Activated CD4-positive, alpha-beta T cell treated with anti-CD3 and anti-CD28 coated beads, Interleukin-2, Interleukin-6, amounts not matched to agents 100 ng/mL and 50 ng/mL, durations not matched to agents 16 hours and 8 hours (primary cell): ENCODE measurements at regions not wholly inside any gene's neighbourhood (a gene's known extent, or its start where the extent isn't known, plus 50 kb on each side); places are given as distances from the start of the nearest gene placed in this dataset.
"Not testable (repeated sequence)": the region's sequence is repeated elsewhere in the genome, so short reads cannot be mapped to it uniquely, and the experiment has no call there.

ENCODE experiments used
- DNase-seq: peaks from one replicate; pipeline ENCODE4 v3.0.0-alpha.2; 2020

DNA sequence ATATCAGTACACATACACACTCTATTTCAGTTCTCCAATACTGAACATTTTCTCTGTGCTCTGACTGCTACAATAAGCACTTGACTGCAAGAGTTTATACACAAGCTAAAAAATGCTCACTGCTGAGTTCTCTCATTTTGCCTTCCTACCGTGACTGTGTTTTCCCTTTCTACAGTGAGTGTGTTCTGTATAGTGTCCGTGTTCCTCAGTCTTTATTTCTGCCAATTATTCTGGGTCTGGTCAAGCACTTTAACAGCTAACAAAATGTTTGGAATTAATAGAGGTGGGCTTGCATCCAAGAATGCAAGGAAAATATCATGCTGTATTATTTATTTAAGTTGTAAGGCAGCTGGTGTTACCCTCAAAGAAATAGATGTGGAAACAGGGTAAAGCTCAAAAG, 217.0 kb upstream of the NREP start:
- DNase-seq, result no peak

DNA sequence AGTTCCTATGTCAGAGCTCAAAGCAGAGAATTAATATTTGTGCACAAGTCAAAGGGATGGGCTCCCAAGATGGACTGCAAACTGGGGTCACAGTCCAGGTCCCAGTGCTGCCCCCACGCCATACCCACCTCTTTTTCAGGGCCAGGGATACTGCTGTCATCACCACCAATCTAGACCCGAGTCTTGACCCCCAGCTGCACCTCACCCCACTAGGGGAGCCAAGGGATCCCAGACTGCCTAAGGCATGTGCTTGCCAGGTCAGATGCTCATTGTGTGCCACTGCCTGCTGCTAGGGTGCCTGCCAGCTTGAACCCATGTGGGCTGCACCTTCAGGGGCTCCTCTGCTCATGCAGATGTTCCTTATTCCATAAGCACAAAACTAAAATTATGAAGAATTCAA, 215.6 kb upstream of the NREP start:
- DNase-seq, result no peak

DNA sequence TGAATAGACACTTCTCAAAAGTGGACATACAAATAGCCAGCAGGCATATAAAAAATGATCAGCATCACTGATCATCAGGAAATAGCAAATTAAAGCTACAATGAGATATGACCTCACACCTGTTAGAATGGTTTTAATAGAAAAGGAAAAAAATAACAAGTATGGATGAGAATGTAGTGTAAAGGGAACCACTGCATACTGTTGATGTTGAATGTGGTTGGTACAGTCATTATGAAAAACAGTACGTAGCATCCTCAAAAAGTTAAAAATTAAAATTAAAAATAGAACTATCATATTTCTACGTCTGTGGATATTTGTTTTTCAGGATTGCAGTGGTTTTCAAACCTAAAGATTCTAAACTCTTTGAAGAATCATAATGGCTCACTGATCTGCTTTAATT, 215.1 kb upstream of the NREP start:
- no peak for DNase-seq

DNA sequence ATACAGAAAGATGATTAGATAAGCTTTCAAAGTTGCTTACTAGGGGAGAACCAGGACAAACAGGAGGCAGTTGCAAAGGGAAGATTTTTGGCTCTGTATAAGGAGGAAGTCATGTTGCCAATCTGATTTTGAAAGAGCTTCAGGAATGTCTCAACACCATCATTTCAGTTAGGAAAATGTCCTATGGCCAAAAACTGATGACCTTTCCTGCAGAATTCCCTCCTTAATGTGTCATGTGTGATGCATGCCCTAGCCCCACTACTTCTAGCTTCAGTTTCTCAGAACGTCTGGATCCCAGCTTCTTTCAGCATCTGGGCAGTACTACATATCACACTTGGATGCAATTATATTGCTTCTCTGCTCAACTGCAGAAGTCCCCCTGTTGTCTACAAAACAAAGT, 211.5 kb upstream of the NREP start:
- DNase-seq, result no peak

DNA sequence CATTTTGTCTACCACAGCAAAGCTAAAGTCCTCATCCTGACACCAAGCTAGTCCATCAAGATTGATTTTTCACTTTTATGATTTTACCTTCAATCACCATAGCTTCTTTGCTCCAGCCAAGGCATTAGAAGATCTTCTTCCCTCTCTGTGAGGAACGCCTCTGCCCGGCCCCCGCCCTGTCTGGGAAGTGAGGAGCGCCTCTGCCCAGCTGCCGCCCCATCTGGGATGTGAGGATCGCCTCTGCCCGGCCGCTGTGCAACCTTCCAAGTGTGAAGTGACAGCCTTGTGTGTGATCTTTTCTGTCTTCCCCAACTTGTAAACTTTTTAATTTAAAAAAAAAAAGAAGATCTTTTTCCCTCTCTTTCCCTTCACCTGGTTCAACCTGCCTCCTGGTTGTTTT, 210.5 kb upstream of the NREP start:
- DNase-seq, result no peak

DNA sequence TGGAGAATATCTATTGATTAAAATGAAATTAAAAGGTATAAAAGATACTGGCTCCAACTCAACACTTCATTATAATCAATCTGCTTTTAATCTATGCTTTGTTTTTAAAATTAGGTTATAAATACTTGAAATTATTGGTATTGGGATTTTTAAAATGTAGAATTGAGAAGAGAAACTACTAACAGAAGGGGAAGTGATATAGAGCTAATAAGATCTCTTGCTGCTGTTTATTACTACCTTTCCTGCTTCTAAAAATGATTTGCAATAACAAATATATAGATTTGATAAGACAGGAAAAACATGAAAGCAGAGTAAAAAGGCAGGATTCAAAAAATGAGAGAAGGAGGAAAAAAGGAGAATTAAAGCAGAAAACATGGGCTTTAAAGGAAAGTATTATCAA, 209.3 kb upstream of the NREP start:
- DNase-seq, result no peak

DNA sequence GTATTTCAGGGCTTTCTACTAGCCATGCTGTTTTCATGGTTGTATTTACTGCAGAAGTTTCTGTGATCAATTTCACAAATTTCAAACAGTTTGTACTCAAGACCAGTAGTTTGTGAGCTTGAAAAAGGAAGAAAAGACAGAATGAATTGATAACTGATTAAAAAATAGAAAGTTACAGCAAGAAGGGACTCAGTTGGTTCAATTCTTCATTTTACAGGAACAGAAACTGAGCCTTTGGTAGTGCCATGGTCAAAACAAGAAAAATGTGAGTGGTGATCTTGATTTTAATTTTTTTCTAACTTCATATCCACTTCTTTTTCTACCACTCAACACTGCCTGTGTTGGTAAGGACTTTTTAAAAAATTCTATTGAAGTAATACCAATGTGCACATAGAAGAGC, 206.6 kb upstream of the NREP start:
- no peak for DNase-seq

DNA sequence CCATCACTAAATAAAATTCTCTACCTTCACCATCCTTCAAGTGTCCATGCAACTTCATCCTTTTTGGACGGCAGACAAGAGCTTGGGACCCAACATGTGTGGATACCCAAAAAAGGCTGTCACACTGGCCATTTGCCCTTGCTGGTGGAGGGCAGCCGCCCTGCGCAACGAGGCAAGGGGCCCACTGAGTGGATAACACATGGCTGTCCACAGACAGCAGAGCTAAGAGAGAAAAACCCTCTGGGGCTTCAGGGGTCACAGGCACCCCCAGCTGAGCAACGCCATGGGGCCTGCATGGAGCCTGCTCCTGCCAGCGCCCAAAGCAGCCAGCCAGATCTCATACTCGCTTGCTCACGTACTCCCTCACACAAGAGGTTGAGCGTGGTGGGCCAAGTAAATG, 205.9 kb upstream of the NREP start:
- no peak for DNase-seq

DNA sequence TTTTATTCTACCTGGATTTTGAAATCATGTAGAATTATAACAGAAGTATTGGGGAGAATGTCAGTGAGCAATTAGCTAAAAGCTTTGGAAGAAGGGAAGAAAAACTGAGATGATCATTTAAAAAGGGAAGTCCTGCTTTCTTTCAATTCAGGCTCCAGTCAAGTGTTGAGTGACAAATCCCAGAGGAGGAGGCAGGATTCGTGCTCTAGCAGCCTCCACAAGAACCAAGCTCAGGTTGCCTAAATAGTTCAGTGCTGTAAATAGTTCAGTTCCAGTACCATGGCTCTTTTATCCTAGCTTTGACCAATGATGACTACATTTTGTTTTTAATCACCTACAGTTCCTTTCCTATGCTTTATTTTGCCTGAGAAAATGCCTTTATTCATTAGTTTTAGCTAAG, 204.9 kb upstream of the NREP start:
- DNase-seq, result no peak

DNA sequence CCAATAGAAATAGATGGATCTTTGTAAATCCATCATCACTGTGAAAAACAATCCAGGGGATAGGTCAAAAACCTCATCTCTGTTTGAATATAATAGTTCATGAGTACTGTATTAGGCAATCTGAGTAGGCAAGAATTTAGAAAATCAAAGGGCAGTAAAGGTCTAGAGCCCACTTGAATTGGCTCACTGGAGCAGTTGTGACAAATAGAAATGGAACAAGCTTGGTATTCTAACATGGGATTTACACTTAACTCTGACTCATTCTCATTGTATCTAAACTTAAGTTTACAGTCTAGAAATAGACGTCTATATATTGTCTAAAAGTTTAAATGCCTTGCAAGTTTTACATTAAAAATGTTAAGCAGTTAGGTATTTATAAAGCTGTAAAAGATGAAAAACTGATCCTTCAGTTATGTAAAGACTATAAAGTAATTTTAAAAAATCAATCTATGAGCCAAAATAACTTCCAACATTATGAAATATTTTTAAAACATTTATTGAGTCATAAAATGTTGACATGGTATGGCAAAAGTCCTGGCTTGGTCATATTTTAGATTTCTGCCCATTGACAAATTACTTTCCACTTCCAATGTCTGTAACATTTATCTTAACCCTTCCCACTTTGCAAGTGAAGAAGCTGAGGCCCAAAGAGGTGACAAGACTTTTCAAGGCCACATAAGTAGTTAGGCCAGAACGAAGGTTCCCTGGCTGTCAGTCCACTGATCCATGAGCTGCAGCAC, 203.7 kb upstream of the NREP start:
- no peak for DNase-seq

DNA sequence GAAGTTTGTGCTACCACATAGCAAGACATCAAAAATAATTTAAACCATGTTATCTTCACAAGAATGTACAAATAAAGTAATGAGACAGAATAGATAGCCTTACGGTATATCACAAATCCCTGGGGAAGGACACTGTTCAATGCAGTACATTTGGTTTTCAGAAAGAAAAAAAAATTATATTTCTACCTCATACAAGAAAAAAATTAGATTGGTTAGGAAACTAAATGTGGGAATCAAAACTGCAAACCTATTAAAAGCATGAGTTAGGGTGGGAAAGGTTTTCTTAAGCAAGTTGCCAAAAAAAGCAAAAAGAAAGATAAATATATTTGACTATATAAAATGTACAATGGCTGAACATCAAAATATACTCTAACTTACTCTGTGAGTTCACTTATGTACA, 201.9 kb upstream of the NREP start:
- DNase-seq, result no peak

DNA sequence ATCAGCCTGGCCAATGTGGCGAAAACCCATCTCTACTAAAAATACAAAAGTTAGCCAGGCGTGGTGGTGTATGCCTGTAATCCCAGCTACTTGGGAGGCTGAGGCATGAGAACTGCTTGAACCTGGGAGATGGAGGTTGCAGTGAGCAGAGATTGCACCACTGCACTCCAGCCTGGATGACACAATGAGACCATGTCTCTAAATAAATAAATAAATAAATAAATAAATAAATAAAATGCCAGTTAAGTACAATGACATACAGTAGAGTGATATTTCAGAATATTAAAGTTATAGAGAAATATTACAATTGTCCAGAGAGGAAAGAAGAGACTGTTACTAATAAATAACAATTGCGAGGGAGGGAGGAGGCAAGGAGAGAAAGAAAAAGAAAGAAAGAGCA, 199.8 kb upstream of the NREP start:
- not testable (repeated sequence) for DNase-seq

DNA sequence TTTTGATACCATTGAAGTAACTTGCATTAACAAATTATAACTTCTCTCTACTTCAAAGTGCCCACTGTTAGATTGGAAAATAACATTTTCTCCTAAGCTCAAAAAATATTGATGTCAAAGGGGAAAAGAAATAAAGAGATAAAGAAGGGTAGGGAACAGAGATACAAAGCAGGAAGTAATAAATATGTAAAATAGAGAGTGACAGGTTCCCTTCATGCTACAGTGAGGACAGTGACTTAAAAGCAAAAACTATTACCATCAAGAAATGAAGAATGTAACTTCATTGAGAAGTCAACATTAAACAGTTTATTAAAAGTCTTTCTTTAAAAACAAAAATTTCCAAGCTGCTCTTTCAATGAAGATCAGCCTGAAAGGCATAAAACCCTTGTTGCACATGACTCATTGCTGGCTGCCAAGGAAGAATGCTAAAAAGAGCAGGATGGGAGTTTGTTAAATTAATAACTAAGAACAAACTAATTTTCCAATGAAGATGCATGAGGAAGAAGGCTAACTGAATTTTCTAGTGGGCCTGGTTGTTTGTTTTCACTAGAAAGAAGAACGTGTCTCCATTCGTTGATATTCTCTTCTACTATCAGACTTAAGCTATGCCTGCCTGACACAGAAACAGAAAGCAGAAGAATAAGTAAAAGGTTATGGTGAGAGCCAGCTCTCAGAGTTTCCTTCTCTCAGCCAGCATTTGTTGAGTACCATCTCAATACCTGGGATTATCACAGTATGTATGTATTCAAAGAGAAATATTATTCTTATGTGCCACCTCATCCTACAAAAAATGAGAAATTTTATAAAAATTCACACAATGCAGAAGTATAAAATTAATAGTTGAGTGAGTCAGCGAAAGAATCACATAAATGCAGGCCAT, 197.8 kb upstream of the NREP start:
- no peak for DNase-seq

DNA sequence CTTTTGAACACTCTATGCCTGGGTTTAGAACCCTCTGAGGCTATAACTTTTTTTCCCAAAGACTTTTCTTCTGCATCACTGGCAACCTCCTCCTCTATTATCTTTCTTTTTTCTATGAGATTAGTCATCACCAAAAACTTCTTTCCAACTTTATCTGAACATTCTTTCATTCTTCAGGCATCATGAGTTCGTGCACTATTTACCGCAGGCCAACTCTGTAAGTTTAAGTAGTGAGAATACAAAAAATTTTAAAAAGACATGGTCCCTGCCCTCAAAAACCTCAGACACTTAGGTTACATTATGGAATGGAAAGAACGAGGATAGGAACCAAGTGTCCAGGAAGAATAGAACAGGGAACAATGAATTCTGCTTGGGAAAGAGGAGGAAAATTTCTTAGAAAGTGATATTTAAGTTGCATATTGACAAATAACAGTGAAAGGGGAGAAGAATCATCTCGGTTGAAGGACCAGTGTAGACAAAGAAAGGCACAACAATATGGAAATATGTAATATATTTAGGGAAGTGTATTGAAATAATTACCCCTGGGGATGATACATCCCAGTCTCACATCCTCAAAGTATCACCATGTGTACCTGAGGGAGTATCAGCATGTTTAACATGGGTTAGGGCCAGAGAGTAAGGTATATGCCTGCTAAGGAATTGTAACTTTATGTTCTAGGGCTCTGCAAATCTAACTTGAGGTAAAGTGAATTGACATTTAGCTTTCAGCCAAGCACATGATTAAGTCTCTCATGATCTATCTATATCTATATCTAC, 196.5 kb upstream of the NREP start:
- no peak for DNase-seq

DNA sequence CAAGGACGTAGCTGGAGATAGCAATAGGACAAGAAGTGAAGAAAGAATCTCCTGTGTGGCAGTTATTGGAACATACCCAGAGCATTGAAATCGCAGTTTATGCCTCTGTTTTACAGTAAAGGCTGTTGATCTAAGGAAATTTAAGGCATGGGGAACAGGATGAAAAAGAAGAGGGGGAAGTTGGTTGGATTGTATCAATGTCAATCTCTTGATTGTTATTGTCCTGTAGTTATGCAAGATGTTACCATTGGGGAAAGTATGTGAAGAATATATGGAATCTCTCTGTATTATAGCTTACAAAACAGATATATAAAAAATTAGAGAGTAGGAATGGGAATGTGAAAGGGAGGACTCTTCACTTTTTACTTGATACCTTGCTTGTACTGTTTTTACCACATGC, 195.6 kb upstream of the NREP start:
- no peak for DNase-seq

DNA sequence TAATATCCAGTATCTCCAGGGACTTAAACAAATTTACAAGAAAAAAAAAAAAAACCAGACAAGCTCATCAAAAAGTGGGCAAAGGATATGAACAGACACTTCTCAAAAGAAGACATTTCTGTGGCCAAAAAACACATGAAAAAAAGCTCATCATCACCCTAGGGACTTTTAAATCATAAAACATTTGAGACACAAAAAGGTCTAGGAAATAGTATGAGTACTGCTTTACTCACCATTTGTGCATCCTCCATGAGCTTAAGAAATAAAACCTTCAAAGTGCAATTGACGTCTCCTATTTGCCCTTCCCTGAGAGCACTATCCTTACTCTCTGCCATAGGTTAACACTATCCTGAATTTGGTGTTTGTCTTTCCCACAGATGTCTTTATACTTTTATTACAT, 193.7 kb upstream of the NREP start:
- no peak for DNase-seq

DNA sequence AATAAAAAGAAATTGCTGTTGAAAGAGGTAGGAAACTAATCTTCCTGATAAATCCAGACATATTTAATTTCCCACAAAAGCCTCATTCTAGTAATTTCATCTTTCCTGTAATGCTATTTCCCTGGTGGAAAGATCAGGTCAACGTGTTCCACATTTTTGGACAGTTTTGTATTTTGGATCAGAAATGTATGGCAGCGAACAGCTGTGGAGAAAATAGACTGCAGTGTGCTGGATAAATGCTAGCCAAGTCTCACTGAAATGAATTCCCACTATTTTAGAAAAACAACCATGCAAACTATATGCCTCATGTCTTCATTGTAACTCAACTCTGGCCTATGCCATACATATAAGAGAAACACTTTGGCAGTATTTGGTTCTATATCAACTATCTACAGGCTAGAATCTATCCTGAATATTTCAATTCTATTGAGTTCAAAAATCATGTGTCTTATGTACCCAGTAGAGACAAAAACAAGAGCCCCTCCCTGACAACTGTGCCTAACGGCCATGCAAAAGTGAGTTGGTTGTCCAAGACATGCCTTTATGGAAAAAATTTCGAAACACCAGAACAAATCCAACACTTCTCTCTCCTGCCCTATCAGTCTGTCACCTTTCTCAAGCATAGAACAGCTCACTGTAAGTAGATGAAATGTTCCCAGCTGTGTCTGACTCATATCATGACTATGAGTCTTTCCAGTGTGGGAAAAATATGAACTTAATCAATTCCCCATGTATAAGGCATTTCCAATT, 191.3 kb upstream of the NREP start:
- no peak for DNase-seq

DNA sequence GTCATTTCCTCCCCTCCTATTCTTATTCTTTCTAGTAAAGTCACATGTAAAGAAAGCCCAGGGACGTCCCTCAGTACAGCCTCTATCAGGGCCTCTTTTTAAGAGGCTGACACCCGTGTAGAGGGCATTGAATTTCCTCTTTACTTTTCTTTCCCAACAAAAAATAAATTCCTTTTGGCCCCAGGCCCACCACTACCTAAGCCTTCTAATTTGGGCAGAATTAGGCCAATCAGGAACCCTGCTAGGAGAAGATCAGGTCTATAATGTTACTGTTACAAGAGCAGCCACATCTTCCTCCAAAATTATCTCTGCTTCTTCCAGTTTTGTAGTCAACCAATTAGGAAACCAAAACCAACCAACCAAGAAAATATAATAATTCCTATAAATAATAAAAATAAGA, 189.6 kb upstream of the NREP start:
- DNase-seq, result no peak

DNA sequence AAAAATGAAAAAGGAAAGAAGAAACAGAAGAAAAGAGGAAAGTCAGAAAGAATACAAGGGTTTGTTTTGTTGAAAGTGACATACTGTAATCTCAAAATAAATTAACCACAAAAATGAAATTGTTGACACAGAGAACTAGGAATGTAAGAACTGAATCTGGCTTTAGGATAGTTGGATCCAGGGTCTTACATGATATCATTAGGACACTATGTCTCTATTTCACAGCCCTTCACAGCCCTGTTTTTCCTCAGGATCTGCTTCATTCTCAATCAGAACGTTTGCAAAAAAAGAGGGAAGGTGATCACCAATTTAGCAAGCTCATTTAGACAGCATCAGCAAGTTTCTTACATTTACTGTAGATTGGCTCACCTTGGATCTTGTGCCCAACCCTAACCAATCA, 188.5 kb upstream of the NREP start:
- no peak for DNase-seq

DNA sequence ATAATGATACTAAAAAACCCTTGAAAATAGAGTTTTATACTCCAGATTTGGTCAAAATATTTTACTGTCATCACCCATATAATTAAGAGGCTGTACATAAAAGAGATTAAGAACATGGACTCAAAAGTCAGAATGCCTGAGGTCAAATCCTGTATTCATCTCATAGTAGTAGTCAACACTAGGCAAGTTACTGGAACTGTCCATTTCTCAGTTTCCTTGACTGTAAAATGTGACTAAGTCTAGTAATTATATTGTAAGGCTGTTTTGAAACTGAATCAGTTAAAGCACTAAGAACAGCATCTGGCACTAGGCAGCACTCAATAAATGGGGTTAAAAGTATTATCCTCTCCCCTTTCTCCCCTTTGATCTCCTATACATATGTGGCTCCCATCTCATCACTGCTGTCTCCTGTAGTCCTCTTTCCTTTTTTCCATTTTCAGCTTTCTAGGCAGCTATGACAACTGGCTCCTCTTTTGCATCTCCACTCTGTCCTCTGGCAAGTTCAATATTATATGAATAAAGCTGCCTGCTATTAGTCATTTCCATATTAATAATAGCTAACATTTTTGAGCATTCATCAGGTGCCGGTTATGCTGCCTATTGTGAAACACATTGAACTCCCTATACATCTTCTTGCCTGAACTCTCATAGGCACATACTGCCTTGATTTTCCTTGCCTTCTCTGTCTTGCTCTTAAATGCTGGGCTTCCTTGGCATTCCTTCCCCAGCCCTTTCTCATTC, 185.8 kb upstream of the NREP start:
- DNase-seq, result no peak

DNA sequence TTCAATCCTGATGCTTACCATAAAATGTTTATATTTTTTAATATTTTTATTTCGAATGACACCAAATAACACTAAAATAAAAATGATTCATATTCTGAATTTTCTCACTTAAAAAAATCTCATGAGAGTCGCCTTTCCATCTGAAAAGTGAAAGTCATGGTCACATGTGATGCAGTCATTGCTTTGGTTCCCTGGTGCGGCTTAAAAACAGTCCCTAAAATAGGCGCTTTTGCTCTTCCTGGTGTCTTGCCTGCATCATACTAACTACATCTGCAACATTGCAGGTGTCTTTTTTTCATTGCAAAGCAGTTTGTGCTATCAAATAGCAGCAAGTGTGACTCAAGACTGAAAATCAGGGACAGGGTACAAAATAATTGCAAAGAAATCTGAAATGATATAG, 185.2 kb upstream of the NREP start:
- no peak for DNase-seq

DNA sequence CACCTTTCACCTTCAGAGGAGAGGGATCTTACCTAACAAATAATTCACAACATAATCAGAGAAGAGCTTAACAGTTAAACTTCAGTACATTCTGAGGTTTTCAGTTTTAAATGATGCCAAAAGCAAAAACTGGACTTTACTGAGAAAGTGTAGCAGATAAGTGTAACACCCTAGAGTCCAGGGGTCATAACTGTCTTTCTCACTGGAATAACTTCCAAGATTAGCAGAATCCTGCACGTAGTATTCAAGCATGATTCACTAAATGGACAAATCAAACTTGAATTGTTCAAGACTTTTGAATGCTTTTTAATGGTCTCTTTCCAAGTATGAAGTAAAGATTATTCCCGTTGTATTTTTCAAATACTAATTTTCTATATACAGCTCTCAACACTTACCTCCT, 180.1 kb upstream of the NREP start:
- DNase-seq, result no peak
